Fibroblast of villous mesenchyme (primary cell): ENCODE measurements at regions not wholly inside any gene's neighbourhood (a gene's known extent, or its start where the extent isn't known, plus 50 kb on each side); places are given as distances from the start of the nearest gene placed in this dataset.

Experiments used
- DNase-seq: peaks from one replicate; pipeline ENCODE4 v3.0.0-alpha.2; 2010; ENCODE audit warnings: low read depth
- H3K4me3 ChIP-seq: 2 replicates; pipeline ENCODE4 v1.5.1; 2011; ENCODE audit warnings: low read depth, mild to moderate bottlenecking, low read length
- CTCF ChIP-seq: IDR thresholded peaks from 2 replicates; pipeline ENCODE4 v1.5.1; 2012; ENCODE audit warnings: low read depth, mild to moderate bottlenecking, low read length; ENCODE audit not compliant: insufficient read depth

- no peak for TF ChIP-seq CTCF
- no peak overlapping the region for H3K4me3 ChIP-seq
- DNase-seq: no peak
Measured at GRCh38 chr22:48713272-48714205, 1114.1 kb downstream of the BRD1 start.

- H3K4me3 ChIP-seq: no peak overlapping the region
- no peak for DNase-seq
- TF ChIP-seq CTCF: no peak
Measured at GRCh38 chr22:48712558-48713271, 1115.0 kb downstream of the BRD1 start.

DNA sequence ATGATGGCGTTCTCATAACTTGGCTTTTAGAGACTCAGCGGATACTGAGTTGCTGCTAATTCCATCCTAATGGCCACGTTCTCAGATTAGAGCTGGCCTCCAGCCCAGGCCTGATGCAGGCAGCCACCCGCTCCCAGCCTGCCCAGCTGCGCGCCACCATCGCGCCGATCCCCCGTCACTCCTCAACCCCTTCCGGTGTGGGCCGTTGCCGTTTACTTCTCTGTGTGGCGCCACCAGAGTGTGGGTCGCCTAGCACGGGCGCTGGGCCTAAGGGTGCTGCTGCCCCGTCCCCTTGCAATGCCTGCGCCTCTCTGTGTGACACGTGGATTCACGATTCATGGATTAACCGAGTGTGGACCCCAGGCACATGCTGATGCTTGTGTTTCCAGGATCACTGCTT is 1116.0 kb downstream of the BRD1 start:
- TF ChIP-seq CTCF: no peak
- H3K4me3 ChIP-seq: no peak overlapping the region
- DNase-seq: no peak

GRCh38 chr22:48711031-48711431 is 1116.6 kb downstream of the BRD1 start:
- no peak for DNase-seq

GRCh38 chr22:48710410-48710809 is 1117.3 kb downstream of the BRD1 start:
- H3K4me3 ChIP-seq: no peak overlapping the region
- no peak for DNase-seq
- no peak for TF ChIP-seq CTCF

More at GRCh38 chr22:48711031-48711431, 1116.6 kb downstream of the BRD1 start:
- H3K4me3 ChIP-seq: no peak overlapping the region
- no peak for TF ChIP-seq CTCF

DNA sequence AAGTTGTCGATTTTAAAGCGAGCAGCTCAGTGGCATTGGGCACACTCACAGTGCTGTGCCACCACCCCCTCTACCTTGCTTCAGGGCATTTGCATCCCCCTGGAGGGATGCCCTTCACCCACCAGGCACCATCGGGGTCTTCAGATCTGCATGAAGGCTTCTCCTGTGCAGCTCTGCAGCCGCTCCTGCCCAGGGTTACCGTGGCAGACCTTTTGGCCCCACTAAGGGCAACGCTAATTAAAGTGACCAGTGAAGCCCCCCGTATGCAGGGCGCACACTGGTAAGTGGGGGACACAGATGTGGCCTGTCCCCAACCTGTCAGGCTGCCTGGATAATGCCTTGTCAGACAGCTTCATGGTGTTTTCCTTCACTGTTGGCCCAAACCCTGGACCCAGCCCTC is 1117.7 kb downstream of the BRD1 start:
- DNase-seq: no peak
- no peak for TF ChIP-seq CTCF
- H3K4me3 ChIP-seq: no peak overlapping the region
